ENCODE measurements at regions not wholly inside any gene's neighbourhood (a gene's known extent, or its start where the extent isn't known, plus 50 kb on each side); places are given as distances from the start of the nearest gene placed in this dataset.

GRCh38 chr13:79987323-79987722 lies 353.6 kb downstream of the SPRY2 start:
- intact Hi-C loops (cut with micrococcal nuclease; ENCODE audit: unreplicated experiment) (no loop called here), in situ Hi-C loops (cut with MboI) (no loop called here)
- SMC1A ChIA-PET (ENCODE audit: uncharacterized antibody, unreplicated experiment), result interaction anchor here (1.1 to 2.7 kb wide), 3 partner anchors 11 to 15 kb away, joined by 3 to 12 read pairs (median 7); no protein-coding TSS in a partner anchor
- BruUV-seq (replicated peaks), result no TSS peak
- Histone ChIP-seq H3K27ac (ENCODE audit: control insufficient read depth, insufficient read depth) (no peak overlapping the region), H3K79me2 (ENCODE audit: control insufficient read depth, insufficient read depth, low read length) (no peaks in the 10 kb centered on the region), H3K9me3 (replicated peaks; ENCODE audit: control insufficient read depth, insufficient read depth, low read length) (no peaks in the 10 kb centered on the region), H3K4me3 (no peak overlapping the region), H3K4me2 (ENCODE audit: control insufficient read depth, insufficient read depth) (no peak overlapping the region), H3K9ac (ENCODE audit: control insufficient read depth, insufficient read depth, low read length) (no peak overlapping the region), H4K20me1 (ENCODE audit: control insufficient read depth, insufficient read depth) (no peaks in the 10 kb centered on the region), H3K27me3 (replicated peaks in 1 of 2; ENCODE audit: control insufficient read depth in 2 of 2, insufficient read depth in 2 of 2, low read length in 1 of 2) (no peaks in the 10 kb centered on the region), H3K36me3 (ENCODE audit: control insufficient read depth in 2 of 2, insufficient read depth in 2 of 2, low read length in 1 of 2) (no peaks in the 10 kb centered on the region), H2AFZ (ENCODE audit: control insufficient read depth, low read depth, low read length) (no peak overlapping the region), H3K4me1 (ENCODE audit: control insufficient read depth, insufficient read depth, low read length) (no peaks in the 10 kb centered on the region)
- TF ChIP-seq CHD1 (IDR thresholded peaks at IDR 0.05; ENCODE audit: low read depth, low read length) (no peak), RCOR1 (conservative IDR thresholded peaks at IDR 0.05; ENCODE audit: low read depth, low read length) (no peak), IRF5 (IDR thresholded peaks at IDR 0.05; ENCODE audit: borderline replicate concordance) (no peak), DPF2 (IDR thresholded peaks at IDR 0.05) (no peak), STAT1 (conservative IDR thresholded peaks at IDR 0.05) (no peak)
- TF ChIP-seq, protein P1, sequence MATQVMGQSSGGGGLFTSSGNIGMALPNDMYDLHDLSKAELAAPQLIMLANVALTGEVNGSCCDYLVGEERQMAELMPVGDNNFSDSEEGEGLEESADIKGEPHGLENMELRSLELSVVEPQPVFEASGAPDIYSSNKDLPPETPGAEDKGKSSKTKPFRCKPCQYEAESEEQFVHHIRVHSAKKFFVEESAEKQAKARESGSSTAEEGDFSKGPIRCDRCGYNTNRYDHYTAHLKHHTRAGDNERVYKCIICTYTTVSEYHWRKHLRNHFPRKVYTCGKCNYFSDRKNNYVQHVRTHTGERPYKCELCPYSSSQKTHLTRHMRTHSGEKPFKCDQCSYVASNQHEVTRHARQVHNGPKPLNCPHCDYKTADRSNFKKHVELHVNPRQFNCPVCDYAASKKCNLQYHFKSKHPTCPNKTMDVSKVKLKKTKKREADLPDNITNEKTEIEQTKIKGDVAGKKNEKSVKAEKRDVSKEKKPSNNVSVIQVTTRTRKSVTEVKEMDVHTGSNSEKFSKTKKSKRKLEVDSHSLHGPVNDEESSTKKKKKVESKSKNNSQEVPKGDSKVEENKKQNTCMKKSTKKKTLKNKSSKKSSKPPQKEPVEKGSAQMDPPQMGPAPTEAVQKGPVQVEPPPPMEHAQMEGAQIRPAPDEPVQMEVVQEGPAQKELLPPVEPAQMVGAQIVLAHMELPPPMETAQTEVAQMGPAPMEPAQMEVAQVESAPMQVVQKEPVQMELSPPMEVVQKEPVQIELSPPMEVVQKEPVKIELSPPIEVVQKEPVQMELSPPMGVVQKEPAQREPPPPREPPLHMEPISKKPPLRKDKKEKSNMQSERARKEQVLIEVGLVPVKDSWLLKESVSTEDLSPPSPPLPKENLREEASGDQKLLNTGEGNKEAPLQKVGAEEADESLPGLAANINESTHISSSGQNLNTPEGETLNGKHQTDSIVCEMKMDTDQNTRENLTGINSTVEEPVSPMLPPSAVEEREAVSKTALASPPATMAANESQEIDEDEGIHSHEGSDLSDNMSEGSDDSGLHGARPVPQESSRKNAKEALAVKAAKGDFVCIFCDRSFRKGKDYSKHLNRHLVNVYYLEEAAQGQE (IDR thresholded peaks at IDR 0.05; ENCODE audit: low read depth, low read length), result no peak
- POLR2A ChIA-PET, result interaction anchor here (1.2 kb wide), 1 partner anchor 61 kb away, joined by 3 read pairs; no protein-coding TSS in a partner anchor
- no peak for FAIRE-seq
- no peak for ATAC-seq
- DNase-seq (ENCODE audit: low read depth, low spot score), result no peak
- RAD21 ChIA-PET (ENCODE audit: unreplicated experiment), result no interaction called here
- CTCF ChIA-PET, result interaction anchor here (0.6 to 1.4 kb wide), 2 partner anchors 56 to 319 kb away, joined by 3 read pairs; no protein-coding TSS in a partner anchor

Data from GM12878 (cell line).